Activated naive CD8-positive, alpha-beta T cell treated with anti-CD3 and anti-CD28 coated beads, Interleukin-2, amount 50 U/mL, for 16 hours (primary cell): ENCODE measurements at regions not wholly inside any gene's neighbourhood (a gene's known extent, or its start where the extent isn't known, plus 50 kb on each side); places are given as distances from the start of the nearest gene placed in this dataset.

Experiments
- DNase-seq: peaks from one replicate; pipeline ENCODE4 v3.0.0-alpha.2; 2020; ENCODE audit warnings: low read depth, low spot score

- no peak for DNase-seq
Observed at GRCh38 chr1:98384461-98385141, 276.9 kb upstream of the SNX7 start.

- DNase-seq: no peak
Observed at GRCh38 chr1:98382986-98383740, 278.4 kb upstream of the SNX7 start.

GRCh38 chr1:98382586-98382985 lies 278.9 kb upstream of the SNX7 start:
- DNase-seq: no peak

- DNase-seq: no peak
Observed at GRCh38 chr1:98374098-98374497, 287.4 kb upstream of the SNX7 start.

- DNase-seq: no peak
Observed at GRCh38 chr1:98373056-98373455, 288.5 kb upstream of the SNX7 start.

- no peak for DNase-seq
Observed at GRCh38 chr1:98371764-98372163, 289.8 kb upstream of the SNX7 start.

- DNase-seq: no peak
Observed at GRCh38 chr1:98369463-98369862, 292.1 kb upstream of the SNX7 start.

GRCh38 chr1:98368995-98369394 lies 292.5 kb upstream of the SNX7 start:
- DNase-seq: no peak

- DNase-seq: no peak
Observed at GRCh38 chr1:98367426-98367825, 294.1 kb upstream of the SNX7 start.

- DNase-seq: no peak
Observed at GRCh38 chr1:98366343-98366742, 295.2 kb upstream of the SNX7 start.

GRCh38 chr1:98364544-98364943 lies 297.0 kb upstream of the SNX7 start:
- no peak for DNase-seq

GRCh38 chr1:98360864-98361263 lies 300.7 kb upstream of the SNX7 start:
- no peak for DNase-seq

GRCh38 chr1:98355656-98356383 lies 305.7 kb upstream of the SNX7 start:
- no peak for DNase-seq

GRCh38 chr1:98352378-98352777 lies 309.1 kb upstream of the SNX7 start:
- no peak for DNase-seq

GRCh38 chr1:98351561-98351960 lies 310.0 kb upstream of the SNX7 start:
- no peak for DNase-seq

- DNase-seq: no peak
Observed at GRCh38 chr1:98345417-98345816, 316.1 kb upstream of the SNX7 start.

- DNase-seq: no peak
Observed at GRCh38 chr1:98344731-98345130, 316.8 kb upstream of the SNX7 start.

GRCh38 chr1:98342566-98342965 lies 319.0 kb upstream of the SNX7 start:
- no peak for DNase-seq

- DNase-seq: no peak
Observed at GRCh38 chr1:98340511-98340910, 321.0 kb upstream of the SNX7 start.

- no peak for DNase-seq
Observed at GRCh38 chr1:98336472-98337083, 324.9 kb upstream of the SNX7 start.

- DNase-seq: no peak
Observed at GRCh38 chr1:98333936-98334335, 327.6 kb upstream of the SNX7 start.

- no peak for DNase-seq
Observed at GRCh38 chr1:98333406-98333805, 328.1 kb upstream of the SNX7 start.
